ENCODE measurements at regions not wholly inside any gene's neighbourhood (a gene's known extent, or its start where the extent isn't known, plus 50 kb on each side); places are given as distances from the start of the nearest gene placed in this dataset.

GRCh38 chr6:113774127-113774825 lies 82.9 kb upstream of the MARCKS start:
- no peak for ATAC-seq

GRCh38 chr6:113776998-113777397 lies 80.1 kb upstream of the MARCKS start:
- DNase-seq, result no peak

More at GRCh38 chr6:113774127-113774825, 82.9 kb upstream of the MARCKS start:
- no peak for TF ChIP-seq CTCF (IDR thresholded peaks at IDR 0.05)
- Histone ChIP-seq H3K36me3 (no peaks in the 10 kb centered on the region), H3K4me1 (no peaks in the 10 kb centered on the region), H3K27ac (no peak overlapping the region), H3K4me3 (no peak overlapping the region), H3K9me3 (no peaks in the 10 kb centered on the region), H3K27me3 (ENCODE audit: low read depth) (no peaks in the 10 kb centered on the region)
- no peak for DNase-seq
- intact Hi-C loops (cut with DNase I), result no loop called here

GRCh38 chr6:113777601-113778000 lies 79.5 kb upstream of the MARCKS start:
- TF ChIP-seq CTCF (IDR thresholded peaks at IDR 0.05), result no peak
- no peak for DNase-seq

More at GRCh38 chr6:113776998-113777397, 80.1 kb upstream of the MARCKS start:
- peak in 1 of 2 donors; percentile 18 for ATAC-seq
- H3K27me3 ChIP-seq (ENCODE audit: low read depth), result no peaks in the 10 kb centered on the region
- H3K9me3 ChIP-seq, result no peaks in the 10 kb centered on the region
- H3K4me1 ChIP-seq, result no peaks in the 10 kb centered on the region
- H3K27ac ChIP-seq, result no peak overlapping the region
- no peaks in the 10 kb centered on the region for H3K36me3 ChIP-seq
- H3K4me3 ChIP-seq, result no peak overlapping the region
- no peak for TF ChIP-seq CTCF (IDR thresholded peaks at IDR 0.05)
- intact Hi-C loops (cut with DNase I), result no loop called here

GRCh38 chr6:113779656-113780055 lies 77.5 kb upstream of the MARCKS start:
- DNase-seq, result no peak
- intact Hi-C loops (cut with DNase I), result no loop called here
- no peaks in the 10 kb centered on the region for H3K4me1 ChIP-seq

More at GRCh38 chr6:113777601-113778000, 79.5 kb upstream of the MARCKS start:
- no peaks in the 10 kb centered on the region for H3K27me3 ChIP-seq (ENCODE audit: low read depth)
- H3K27ac ChIP-seq, result no peak overlapping the region
- H3K36me3 ChIP-seq, result no peaks in the 10 kb centered on the region
- intact Hi-C loops (cut with DNase I), result no loop called here
- no peak overlapping the region for H3K4me3 ChIP-seq
- H3K4me1 ChIP-seq, result no peaks in the 10 kb centered on the region
- no peaks in the 10 kb centered on the region for H3K9me3 ChIP-seq
- no peak for ATAC-seq

GRCh38 chr6:113782636-113783035 lies 74.5 kb upstream of the MARCKS start:
- Histone ChIP-seq H3K4me1 (no peaks in the 10 kb centered on the region), H3K9me3 (no peaks in the 10 kb centered on the region), H3K4me3 (no peak overlapping the region), H3K27ac (no peak overlapping the region), H3K36me3 (no peaks in the 10 kb centered on the region), H3K27me3 (ENCODE audit: low read depth) (no peaks in the 10 kb centered on the region)
- no peak for ATAC-seq
- intact Hi-C loops (cut with DNase I), result no loop called here
- no peak for DNase-seq
- TF ChIP-seq CTCF (IDR thresholded peaks at IDR 0.05), result no peak

More at GRCh38 chr6:113779656-113780055, 77.5 kb upstream of the MARCKS start:
- no peaks in the 10 kb centered on the region for H3K36me3 ChIP-seq
- TF ChIP-seq CTCF (IDR thresholded peaks at IDR 0.05), result no peak
- H3K4me3 ChIP-seq, result no peak overlapping the region
- no peak for ATAC-seq
- no peaks in the 10 kb centered on the region for H3K27me3 ChIP-seq (ENCODE audit: low read depth)
- H3K9me3 ChIP-seq, result no peaks in the 10 kb centered on the region
- no peak overlapping the region for H3K27ac ChIP-seq
